WERI-Rb-1 (cell line): ENCODE measurements at regions not wholly inside any gene's neighbourhood (a gene's known extent, or its start where the extent isn't known, plus 50 kb on each side); places are given as distances from the start of the nearest gene placed in this dataset.

Experiments
- DNase-seq: peaks from one replicate; pipeline ENCODE4 v3.0.0-alpha.2; 2020
- H3K27ac ChIP-seq: fragments of 250-450 bp; sonication (Bioruptor Pico); 2 replicates; pipeline ENCODE4 v1.5.1; 2020; ENCODE audit warnings: mild to moderate bottlenecking, moderate library complexity
- H3K27me3 ChIP-seq: fragments of 250-450 bp; sonication (Bioruptor Pico); 2 replicates; pipeline ENCODE4 v1.5.1; 2021; ENCODE audit warnings: mild to moderate bottlenecking, low read depth, moderate library complexity; ENCODE audit not compliant: insufficient read depth, severe bottlenecking
- H3K36me3 ChIP-seq: fragments of 250-450 bp; sonication (Bioruptor Pico); 2 replicates; pipeline ENCODE4 v1.5.1; 2020; ENCODE audit warnings: mild to moderate bottlenecking, moderate library complexity
- H3K4me3 ChIP-seq: 2 replicates; pipeline ENCODE4 v1.5.1; 2011; ENCODE audit warnings: low read depth, mild to moderate bottlenecking, control low read depth, low read length
- H3K9me3 ChIP-seq: fragments of 250-450 bp; sonication (Bioruptor Pico); 2 replicates; pipeline ENCODE4 v1.5.1; 2021; ENCODE audit warnings: mild to moderate bottlenecking, moderate library complexity; ENCODE audit not compliant: severe bottlenecking
- TF ChIP-seq, protein P1 (sequence below): IDR thresholded peaks from 2 replicates; pipeline ENCODE4 v1.5.1; 2011; ENCODE audit warnings: low read depth, mild to moderate bottlenecking, control low read depth, inconsistent platforms, low read length

DNA sequence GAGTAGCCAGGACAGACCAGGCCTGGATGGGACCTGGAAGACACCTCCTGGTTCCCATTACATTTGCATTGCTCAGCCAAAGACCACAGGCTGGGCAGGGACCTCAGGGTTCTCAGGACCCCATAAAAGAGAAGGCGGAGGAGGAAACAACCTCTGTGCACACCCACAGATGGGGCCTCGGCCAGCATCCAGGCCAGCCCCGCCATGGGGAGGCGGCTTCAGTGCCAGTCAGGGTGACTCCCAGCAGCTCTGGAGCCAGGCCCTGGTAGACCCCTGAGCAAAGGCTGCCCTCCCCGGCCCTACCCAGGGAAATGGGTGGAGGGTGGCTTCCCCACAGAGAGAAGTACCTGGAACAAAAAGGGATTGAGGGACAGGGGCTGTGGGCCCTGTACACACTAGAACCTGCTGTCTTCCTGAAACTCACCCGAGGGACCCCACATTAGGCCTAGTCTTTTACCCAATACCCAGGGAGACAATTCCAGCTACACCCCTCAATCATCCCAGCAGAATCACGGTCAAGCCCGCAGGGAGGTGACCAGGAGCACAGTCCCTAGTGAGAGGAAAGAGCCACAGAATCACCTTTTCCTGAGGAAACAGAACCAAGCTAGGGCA lies 64.5 kb downstream of the PSMG1 start:
- Histone ChIP-seq H3K27ac (no peak overlapping the region), H3K4me3 (no peak overlapping the region), H3K9me3 (peaks cover 3% of the 10 kb centered on the region), H3K36me3 (no peaks in the 10 kb centered on the region), H3K27me3 (no peaks in the 10 kb centered on the region)
- DNase-seq, result no peak
- TF ChIP-seq, protein P1, sequence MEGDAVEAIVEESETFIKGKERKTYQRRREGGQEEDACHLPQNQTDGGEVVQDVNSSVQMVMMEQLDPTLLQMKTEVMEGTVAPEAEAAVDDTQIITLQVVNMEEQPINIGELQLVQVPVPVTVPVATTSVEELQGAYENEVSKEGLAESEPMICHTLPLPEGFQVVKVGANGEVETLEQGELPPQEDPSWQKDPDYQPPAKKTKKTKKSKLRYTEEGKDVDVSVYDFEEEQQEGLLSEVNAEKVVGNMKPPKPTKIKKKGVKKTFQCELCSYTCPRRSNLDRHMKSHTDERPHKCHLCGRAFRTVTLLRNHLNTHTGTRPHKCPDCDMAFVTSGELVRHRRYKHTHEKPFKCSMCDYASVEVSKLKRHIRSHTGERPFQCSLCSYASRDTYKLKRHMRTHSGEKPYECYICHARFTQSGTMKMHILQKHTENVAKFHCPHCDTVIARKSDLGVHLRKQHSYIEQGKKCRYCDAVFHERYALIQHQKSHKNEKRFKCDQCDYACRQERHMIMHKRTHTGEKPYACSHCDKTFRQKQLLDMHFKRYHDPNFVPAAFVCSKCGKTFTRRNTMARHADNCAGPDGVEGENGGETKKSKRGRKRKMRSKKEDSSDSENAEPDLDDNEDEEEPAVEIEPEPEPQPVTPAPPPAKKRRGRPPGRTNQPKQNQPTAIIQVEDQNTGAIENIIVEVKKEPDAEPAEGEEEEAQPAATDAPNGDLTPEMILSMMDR, result no peak

DNA sequence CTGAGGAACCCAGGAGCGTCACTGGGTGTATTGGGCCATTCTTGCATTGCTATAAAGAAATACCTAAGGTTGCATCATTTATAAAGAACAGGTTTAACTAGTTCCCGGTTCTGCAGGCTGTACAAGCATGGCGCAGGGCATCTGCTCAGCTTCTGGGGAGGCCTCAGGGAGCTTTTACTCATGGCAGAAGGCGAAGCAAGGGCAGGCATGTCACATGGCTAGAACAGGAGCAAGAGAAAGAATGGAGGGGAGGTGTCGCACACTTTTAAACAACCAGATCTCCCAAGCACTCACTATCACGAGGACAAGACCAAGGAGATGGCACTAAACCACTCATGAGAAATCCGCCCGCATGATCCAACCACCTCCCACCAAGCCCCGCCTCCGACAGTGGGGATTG lies 65.2 kb downstream of the PSMG1 start:
- Histone ChIP-seq H3K27me3 (no peaks in the 10 kb centered on the region), H3K36me3 (no peaks in the 10 kb centered on the region), H3K27ac (no peak overlapping the region), H3K4me3 (no peak overlapping the region), H3K9me3 (peaks cover 3% of the 10 kb centered on the region)
- TF ChIP-seq, protein P1, result no peak
- no peak for DNase-seq

GRCh38 chr21:39117440-39117970 lies 65.7 kb downstream of the PSMG1 start:
- TF ChIP-seq, protein P1, result no peak
- Histone ChIP-seq H3K36me3 (no peaks in the 10 kb centered on the region), H3K27ac (no peak overlapping the region), H3K4me3 (no peak overlapping the region), H3K27me3 (no peaks in the 10 kb centered on the region), H3K9me3 (peaks cover 3% of the 10 kb centered on the region)
- no peak for DNase-seq

DNA sequence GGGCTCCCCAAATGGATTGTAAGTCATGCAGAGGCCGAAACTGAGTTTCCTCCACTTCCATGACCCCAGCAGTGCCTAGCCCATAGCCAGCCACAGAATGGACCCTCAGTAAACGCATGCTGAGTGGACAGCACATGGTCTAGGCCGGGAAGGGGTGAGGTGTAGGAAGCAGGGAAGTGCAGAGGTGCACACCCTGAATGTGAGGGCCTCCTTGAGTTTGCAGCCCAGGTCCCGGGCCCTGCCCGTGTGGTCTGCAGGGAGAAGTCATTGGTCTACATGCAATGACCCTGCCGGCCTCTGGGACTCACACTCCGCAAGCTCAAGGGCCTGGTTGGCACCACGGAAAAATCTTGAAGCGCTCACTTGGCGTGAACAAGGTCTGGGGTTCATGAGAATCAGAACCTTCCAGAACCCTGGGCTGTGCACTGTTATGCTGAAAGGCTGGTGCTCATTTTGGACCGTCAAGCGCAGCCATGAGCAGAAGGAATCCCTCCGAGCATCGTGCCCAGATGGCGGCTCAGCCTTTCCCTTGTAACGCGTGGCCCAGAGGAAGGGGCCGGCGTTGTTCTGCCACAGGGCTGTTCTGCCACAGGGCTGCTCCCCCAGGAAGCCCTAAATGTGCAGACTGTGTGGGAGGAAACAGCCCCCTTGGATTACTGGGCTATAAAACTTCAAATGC lies 66.4 kb downstream of the PSMG1 start:
- TF ChIP-seq, protein P1, result no peak
- DNase-seq, result no peak
- Histone ChIP-seq H3K27ac (no peak overlapping the region), H3K36me3 (no peaks in the 10 kb centered on the region), H3K27me3 (no peaks in the 10 kb centered on the region), H3K9me3 (peaks cover 3% of the 10 kb centered on the region), H3K4me3 (no peak overlapping the region)

- Histone ChIP-seq H3K27ac (no peak overlapping the region), H3K9me3 (peaks cover 3% of the 10 kb centered on the region)
Measured at GRCh38 chr21:39115576-39116235, 67.5 kb downstream of the PSMG1 start.

More at GRCh38 chr21:39115576-39116235, 67.5 kb downstream of the PSMG1 start:
- no peaks in the 10 kb centered on the region for H3K36me3 ChIP-seq
- no peak overlapping the region for H3K4me3 ChIP-seq
- no peaks in the 10 kb centered on the region for H3K27me3 ChIP-seq
- TF ChIP-seq, protein P1, result no peak
- DNase-seq, result no peak
